ENCODE measurements at regions not wholly inside any gene's neighbourhood (a gene's known extent, or its start where the extent isn't known, plus 50 kb on each side); places are given as distances from the start of the nearest gene placed in this dataset.
A peak's percentile ranks its signal among the peaks of the same experiment; 100 is the strongest.

GRCh38 chr2:43021791-43022509, 204.5 kb downstream of the ZFP36L2 start:
- Histone ChIP-seq H3K4me1 (ENCODE audit: insufficient read depth, low read length, poor library complexity, severe bottlenecking) (peaks cover 13% of the 10 kb centered on the region), H3K4me3 (ENCODE audit: low read length, poor library complexity, severe bottlenecking) (no peak overlapping the region), H4K20me1 (ENCODE audit: insufficient read depth, low read length, poor library complexity, severe bottlenecking) (no peaks in the 10 kb centered on the region), H3F3A (ENCODE audit: low read depth) (no peaks in the 10 kb centered on the region), H3K4me2 (ENCODE audit: low read depth, low read length, poor library complexity, severe bottlenecking) (no peak overlapping the region), H3K9me2 (replicated peaks; ENCODE audit: low read depth, low read length) (no peaks in the 10 kb centered on the region), H3K79me2 (ENCODE audit: insufficient read depth, low read length) (no peaks in the 10 kb centered on the region), H2AFZ (ENCODE audit: low read length) (no peak overlapping the region), H3K27me3 (ENCODE audit: insufficient read depth, low read length, poor library complexity, severe bottlenecking) (no peaks in the 10 kb centered on the region), H3K9ac (ENCODE audit: low read depth, low read length, poor library complexity, severe bottlenecking) (no peak overlapping the region), H3K9me3 (ENCODE audit: insufficient read depth, low read depth, low read length) (no peaks in the 10 kb centered on the region), H3K36me3 (ENCODE audit: insufficient read depth, low read length) (no peaks in the 10 kb centered on the region)
- TF ChIP-seq, protein P1, sequence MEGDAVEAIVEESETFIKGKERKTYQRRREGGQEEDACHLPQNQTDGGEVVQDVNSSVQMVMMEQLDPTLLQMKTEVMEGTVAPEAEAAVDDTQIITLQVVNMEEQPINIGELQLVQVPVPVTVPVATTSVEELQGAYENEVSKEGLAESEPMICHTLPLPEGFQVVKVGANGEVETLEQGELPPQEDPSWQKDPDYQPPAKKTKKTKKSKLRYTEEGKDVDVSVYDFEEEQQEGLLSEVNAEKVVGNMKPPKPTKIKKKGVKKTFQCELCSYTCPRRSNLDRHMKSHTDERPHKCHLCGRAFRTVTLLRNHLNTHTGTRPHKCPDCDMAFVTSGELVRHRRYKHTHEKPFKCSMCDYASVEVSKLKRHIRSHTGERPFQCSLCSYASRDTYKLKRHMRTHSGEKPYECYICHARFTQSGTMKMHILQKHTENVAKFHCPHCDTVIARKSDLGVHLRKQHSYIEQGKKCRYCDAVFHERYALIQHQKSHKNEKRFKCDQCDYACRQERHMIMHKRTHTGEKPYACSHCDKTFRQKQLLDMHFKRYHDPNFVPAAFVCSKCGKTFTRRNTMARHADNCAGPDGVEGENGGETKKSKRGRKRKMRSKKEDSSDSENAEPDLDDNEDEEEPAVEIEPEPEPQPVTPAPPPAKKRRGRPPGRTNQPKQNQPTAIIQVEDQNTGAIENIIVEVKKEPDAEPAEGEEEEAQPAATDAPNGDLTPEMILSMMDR (conservative IDR thresholded peaks at IDR 0.05; ENCODE audit: low read length), result peak; percentile 64
- no peak for TF ChIP-seq EZH2phosphoT487 (IDR thresholded peaks at IDR 0.05; ENCODE audit: borderline replicate concordance)

- H3K9me2 ChIP-seq (replicated peaks; ENCODE audit: low read depth, low read length), result no peaks in the 10 kb centered on the region
These were observed 205.3 kb downstream of the ZFP36L2 start for GRCh38 chr2:43020990-43021669.

DNA sequence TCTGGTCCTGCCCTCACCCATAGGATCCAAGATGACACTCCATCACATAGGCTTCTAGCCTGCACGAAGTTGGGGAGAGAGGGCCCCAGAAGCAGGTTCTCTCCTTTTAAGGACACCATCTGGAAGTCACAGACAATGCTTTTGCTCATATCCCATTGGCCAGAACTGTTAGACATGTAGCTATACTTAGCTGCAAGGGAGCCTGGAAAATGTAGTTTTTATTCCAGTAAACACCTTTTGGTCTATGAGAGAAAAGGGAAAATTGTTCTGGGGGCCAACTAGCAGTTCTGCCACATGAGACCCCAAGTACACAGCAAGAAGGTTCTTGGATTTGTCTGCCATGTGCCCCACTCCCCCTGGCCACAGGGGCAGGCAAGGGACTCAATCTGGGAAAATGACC, 206.1 kb downstream of the ZFP36L2 start:
- no peaks in the 10 kb centered on the region for H3K9me3 ChIP-seq (ENCODE audit: insufficient read depth, low read depth, low read length)
- no peak overlapping the region for H2AFZ ChIP-seq (ENCODE audit: low read length)
- H4K20me1 ChIP-seq (ENCODE audit: insufficient read depth, low read length, poor library complexity, severe bottlenecking), result no peaks in the 10 kb centered on the region
- H3K36me3 ChIP-seq (ENCODE audit: insufficient read depth, low read length), result no peaks in the 10 kb centered on the region
- H3K4me2 ChIP-seq (ENCODE audit: low read depth, low read length, poor library complexity, severe bottlenecking), result no peak overlapping the region
- peaks cover 8% of the 10 kb centered on the region for H3K4me1 ChIP-seq (ENCODE audit: insufficient read depth, low read length, poor library complexity, severe bottlenecking)
- no peaks in the 10 kb centered on the region for H3K27me3 ChIP-seq (ENCODE audit: insufficient read depth, low read length, poor library complexity, severe bottlenecking)
- no peaks in the 10 kb centered on the region for H3K9me2 ChIP-seq (replicated peaks; ENCODE audit: low read depth, low read length)
- no peak overlapping the region for H3K4me3 ChIP-seq (ENCODE audit: low read length, poor library complexity, severe bottlenecking)
- H3F3A ChIP-seq (ENCODE audit: low read depth), result no peaks in the 10 kb centered on the region
- H3K79me2 ChIP-seq (ENCODE audit: insufficient read depth, low read length), result no peaks in the 10 kb centered on the region
- no peak overlapping the region for H3K9ac ChIP-seq (ENCODE audit: low read depth, low read length, poor library complexity, severe bottlenecking)
- TF ChIP-seq EZH2phosphoT487 (IDR thresholded peaks at IDR 0.05; ENCODE audit: borderline replicate concordance), result no peak
- TF ChIP-seq, protein P1 (conservative IDR thresholded peaks at IDR 0.05; ENCODE audit: low read length), result no peak

More at GRCh38 chr2:43020990-43021669, 205.3 kb downstream of the ZFP36L2 start:
- Histone ChIP-seq H3K9ac (ENCODE audit: low read depth, low read length, poor library complexity, severe bottlenecking) (no peak overlapping the region), H4K20me1 (ENCODE audit: insufficient read depth, low read length, poor library complexity, severe bottlenecking) (no peaks in the 10 kb centered on the region), H3K9me3 (ENCODE audit: insufficient read depth, low read depth, low read length) (no peaks in the 10 kb centered on the region), H3K4me2 (ENCODE audit: low read depth, low read length, poor library complexity, severe bottlenecking) (no peak overlapping the region), H3K4me1 (ENCODE audit: insufficient read depth, low read length, poor library complexity, severe bottlenecking) (peaks cover 13% of the 10 kb centered on the region), H2AFZ (ENCODE audit: low read length) (no peak overlapping the region), H3K27me3 (ENCODE audit: insufficient read depth, low read length, poor library complexity, severe bottlenecking) (no peaks in the 10 kb centered on the region), H3K79me2 (ENCODE audit: insufficient read depth, low read length) (no peaks in the 10 kb centered on the region), H3K36me3 (ENCODE audit: insufficient read depth, low read length) (no peaks in the 10 kb centered on the region), H3K4me3 (ENCODE audit: low read length, poor library complexity, severe bottlenecking) (no peak overlapping the region), H3F3A (ENCODE audit: low read depth) (no peaks in the 10 kb centered on the region)
- TF ChIP-seq EZH2phosphoT487 (IDR thresholded peaks at IDR 0.05; ENCODE audit: borderline replicate concordance), result no peak
- TF ChIP-seq, protein P1 (conservative IDR thresholded peaks at IDR 0.05; ENCODE audit: low read length), result no peak

Data from Loucy (cell line).